C4-2B (cell line): ENCODE measurements at regions not wholly inside any gene's neighbourhood (a gene's known extent, or its start where the extent isn't known, plus 50 kb on each side); places are given as distances from the start of the nearest gene placed in this dataset.
A peak's percentile ranks its signal among the peaks of the same experiment; 100 is the strongest.

Experiments
- H3K27ac ChIP-seq: fragments of 450-650 bp; 2 replicates; pipeline ENCODE4 v1.5.1; 2017
- CTCF ChIP-seq: fragments of 450-650 bp; conservative IDR thresholded peaks from 2 replicates; pipeline ENCODE4 v1.5.1; 2017; ENCODE audit warnings: mild to moderate bottlenecking
- ZFX ChIP-seq: fragments of 450-650 bp; IDR thresholded peaks from 2 replicates; pipeline ENCODE4 v1.6.1; 2017

GRCh38 chr5:4939042-4939781 is 200.9 kb upstream of the ADAMTS16 start:
- H3K27ac ChIP-seq: no peak overlapping the region
- TF ChIP-seq CTCF (no peak), ZFX (no peak)

- TF ChIP-seq ZFX: no peak
- no peak for TF ChIP-seq CTCF
- no peak overlapping the region for H3K27ac ChIP-seq
Observed at GRCh38 chr5:4941161-4941560, 199.0 kb upstream of the ADAMTS16 start.

GRCh38 chr5:4941957-4942830 is 197.9 kb upstream of the ADAMTS16 start:
- TF ChIP-seq ZFX (no peak), CTCF (peak; percentile 99)

GRCh38 chr5:4942831-4943178 is 197.3 kb upstream of the ADAMTS16 start:
- H3K27ac ChIP-seq: no peak overlapping the region
- TF ChIP-seq ZFX: no peak
- TF ChIP-seq CTCF: no peak

More at GRCh38 chr5:4941957-4942830, 197.9 kb upstream of the ADAMTS16 start:
- H3K27ac ChIP-seq: no peak overlapping the region

GRCh38 chr5:4945296-4945695 is 194.8 kb upstream of the ADAMTS16 start:
- TF ChIP-seq ZFX (no peak), CTCF (no peak)
- no peak overlapping the region for H3K27ac ChIP-seq

- TF ChIP-seq CTCF (no peak), ZFX (no peak)
- H3K27ac ChIP-seq: no peak overlapping the region
Observed at GRCh38 chr5:4947106-4947505, 193.0 kb upstream of the ADAMTS16 start.

- TF ChIP-seq CTCF (no peak), ZFX (no peak)
- H3K27ac ChIP-seq: no peak overlapping the region
Observed at GRCh38 chr5:4947893-4948536, 192.1 kb upstream of the ADAMTS16 start.
